ENCODE measurements at regions not wholly inside any gene's neighbourhood (a gene's known extent, or its start where the extent isn't known, plus 50 kb on each side); places are given as distances from the start of the nearest gene placed in this dataset.

DNA sequence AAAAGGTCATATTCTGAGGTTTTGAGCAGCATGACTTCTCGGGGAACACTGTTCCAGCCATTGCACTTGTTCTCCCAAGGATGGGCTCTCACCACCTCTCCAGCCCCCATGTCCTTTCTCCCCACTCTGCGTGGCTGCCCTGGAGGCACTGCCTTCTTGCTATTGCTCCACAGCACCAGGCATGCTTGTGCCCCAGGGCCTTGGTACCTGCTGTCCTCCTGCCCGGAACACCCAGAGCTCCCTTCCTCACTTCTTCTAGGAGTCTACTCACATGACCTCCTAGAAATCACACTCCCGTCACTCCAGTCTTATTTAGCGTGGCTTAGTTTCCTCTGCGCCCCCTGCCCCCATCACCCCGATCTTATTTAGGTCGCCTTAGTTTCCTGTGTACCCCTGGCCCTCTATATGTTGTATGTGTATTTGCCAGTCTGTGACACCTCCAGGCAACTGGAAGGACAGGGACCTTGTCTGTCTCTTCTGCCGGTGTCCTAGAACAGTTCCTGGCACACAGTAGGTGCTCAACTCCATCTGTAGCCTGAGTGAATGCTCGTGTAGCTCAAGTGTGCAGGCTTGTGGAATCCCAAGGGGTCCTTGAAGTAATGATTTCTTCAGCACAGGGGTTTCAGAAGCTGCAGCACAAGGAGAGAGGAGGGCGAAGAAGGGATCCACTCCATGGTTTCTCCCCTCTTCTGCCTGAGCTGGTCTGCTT lies 208.6 kb upstream of the CIBAR2 start:
- no peak overlapping the region for H3K4me3 ChIP-seq (ENCODE audit: low read depth, low read length)
- TF ChIP-seq CTCF (IDR thresholded peaks at IDR 0.05; ENCODE audit: borderline replicate concordance, insufficient read depth, low read depth, low read length) = no peak

DNA sequence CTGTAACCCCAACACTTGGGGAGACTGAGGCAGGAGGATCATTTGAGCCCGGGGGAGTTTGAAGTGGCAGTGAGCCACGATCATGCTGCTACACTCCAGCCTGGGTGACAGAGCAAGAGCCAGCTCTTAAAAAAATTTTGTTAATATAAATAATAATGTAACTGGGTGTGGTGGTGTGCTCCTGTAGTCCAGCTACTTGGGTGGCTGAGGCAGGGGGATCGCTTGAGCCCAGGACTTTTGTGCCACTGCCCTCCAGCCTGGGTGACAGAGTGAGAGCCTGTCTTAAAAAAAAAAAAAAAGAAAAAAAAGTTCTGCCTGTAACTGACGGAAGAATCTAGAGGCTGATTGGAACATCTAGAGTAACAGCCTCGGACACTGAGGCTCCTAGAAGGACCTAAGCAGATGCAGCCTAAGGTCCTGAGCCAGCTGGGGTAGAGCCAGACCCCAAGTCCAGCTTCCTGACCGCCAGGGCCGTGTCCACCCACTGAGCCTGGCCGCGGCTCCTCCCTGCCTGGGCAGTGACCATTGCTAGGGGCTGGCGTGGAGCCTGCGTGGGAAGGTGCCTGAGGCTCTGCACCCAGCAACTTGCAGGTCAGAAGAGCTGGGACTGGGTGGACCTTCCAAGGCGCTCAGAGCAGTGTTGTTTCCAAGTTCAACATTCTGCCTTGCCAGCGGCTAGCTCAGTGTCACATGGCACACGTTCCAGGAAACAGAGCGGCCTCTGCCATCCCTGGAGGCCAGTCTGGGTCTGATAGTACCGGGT lies 209.4 kb upstream of the CIBAR2 start:
- no peak overlapping the region for H3K4me3 ChIP-seq (ENCODE audit: low read depth, low read length)
- no peak for TF ChIP-seq CTCF (IDR thresholded peaks at IDR 0.05; ENCODE audit: borderline replicate concordance, insufficient read depth, low read depth, low read length)

GRCh38 chr16:85323230-85323960 lies 211.1 kb upstream of the CIBAR2 start:
- H3K4me3 ChIP-seq (ENCODE audit: low read depth, low read length) = no peak overlapping the region
- no peak for TF ChIP-seq CTCF (IDR thresholded peaks at IDR 0.05; ENCODE audit: borderline replicate concordance, insufficient read depth, low read depth, low read length)

GRCh38 chr16:85323961-85324253 lies 211.6 kb upstream of the CIBAR2 start:
- no peak overlapping the region for H3K4me3 ChIP-seq (ENCODE audit: low read depth, low read length)
- TF ChIP-seq CTCF (IDR thresholded peaks at IDR 0.05; ENCODE audit: borderline replicate concordance, insufficient read depth, low read depth, low read length) = no peak

DNA sequence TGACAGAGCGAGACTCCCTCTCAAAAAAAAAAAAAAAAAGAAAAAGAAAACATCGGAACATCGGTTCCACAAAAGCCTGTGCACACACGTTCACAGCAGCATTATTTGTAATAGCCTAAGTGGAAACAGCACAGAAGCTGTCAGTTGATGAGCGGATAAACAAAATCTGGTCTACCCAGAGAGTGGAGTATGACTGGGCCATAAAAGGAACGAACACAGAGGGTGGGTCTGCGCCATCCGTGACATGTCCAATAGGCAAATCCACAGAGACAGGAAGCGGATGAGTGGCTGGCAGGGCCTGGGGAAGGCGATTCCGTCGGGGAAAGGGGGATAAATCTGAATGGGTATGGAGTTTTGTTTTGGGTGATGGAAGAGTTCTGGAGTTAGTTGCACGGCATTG lies 212.2 kb upstream of the CIBAR2 start:
- no peak for TF ChIP-seq CTCF (IDR thresholded peaks at IDR 0.05; ENCODE audit: borderline replicate concordance, insufficient read depth, low read depth, low read length)
- H3K4me3 ChIP-seq (ENCODE audit: low read depth, low read length) = no peak overlapping the region

GRCh38 chr16:85326113-85326793 lies 214.0 kb upstream of the CIBAR2 start:
- no peak for TF ChIP-seq CTCF (IDR thresholded peaks at IDR 0.05; ENCODE audit: borderline replicate concordance, insufficient read depth, low read depth, low read length)
- no peak overlapping the region for H3K4me3 ChIP-seq (ENCODE audit: low read depth, low read length)

All from GM12875 (cell line).